HepG2 (cell line): ENCODE measurements at regions not wholly inside any gene's neighbourhood (a gene's known extent, or its start where the extent isn't known, plus 50 kb on each side); places are given as distances from the start of the nearest gene placed in this dataset.

Experiments used
- ATAC-seq: fragments of 200-7000 bp; cut with Tn5 transposase; 3 replicates; pipeline ENCODE4 v1.9.1; 2020; ENCODE audit warnings: mild to moderate bottlenecking, moderate library complexity
- BruUV-seq: library from RNA; stranded (reverse); fragments of 400-500 nt; replicated peaks from 2 replicates; lab custom pipeline; 2021; lab: Mats Ljungman, UMichigan
- CTCF ChIA-PET: fragments of 300-600 bp; formaldehyde crosslinking; extraction: SDS; loops from one replicate; lab custom pipeline; 2021; ENCODE audit warnings: low total read pairs, inconsistent platforms, low intra/inter-chr PET ratio; lab: Yijun Ruan, JAX
- POLR2A ChIA-PET: fragments of 350-600 bp; sonication (Branson Sonifier 250); formaldehyde crosslinking; loops from one replicate; lab custom pipeline; 2020; ENCODE audit warnings: antibody characterized with exemption, inconsistent platforms; lab: Yijun Ruan, JAX
- DNase-seq: peaks from one replicate; pipeline ENCODE4 v3.0.0-alpha.2; 2015; ENCODE audit warnings: low spot score
- FAIRE-seq: peaks from 3 replicates; lab custom pipeline; 2011; peaks lifted over from hg19 to GRCh38; lab: Jason Lieb, UNC
- H2AFZ ChIP-seq: one replicate; pipeline ENCODE4 v1.6.1; 2011; ENCODE audit warnings: low read length, inconsistent platforms
- H3K27ac ChIP-seq: fragments of 300-600 bp; 3 replicates; pipeline ENCODE4 v1.8.0; 2011; ENCODE audit warnings: mixed run types, mild to moderate bottlenecking, mixed read lengths, low read length, inconsistent platforms; ENCODE audit not compliant: insufficient read depth; ENCODE audit errors: extremely low read length
- H3K27me3 ChIP-seq, 2 experiments: fragments of 200-600 bp in 1 of 2; 2 replicates in 1 of 2; 3 replicates in 1 of 2; pipeline versions ENCODE4 v1.6.0 to v1.8.0; 2011; ENCODE audit warnings: low read length in 2 of 2, mild to moderate bottlenecking in 2 of 2, moderate library complexity in 2 of 2, inconsistent platforms in 1 of 2; ENCODE audit not compliant: insufficient read depth in 2 of 2, control insufficient read depth in 1 of 2
- H3K36me3 ChIP-seq, 2 experiments: fragments of 200-600 bp in 1 of 2; replicated peaks in 1 of 2; 2 replicates in 1 of 2; 3 replicates in 1 of 2; pipeline versions ENCODE4 v1.5.1 to v1.8.0; 2011; ENCODE audit warnings: low read length in 2 of 2, inconsistent platforms in 1 of 2; ENCODE audit not compliant: insufficient read depth in 2 of 2, control insufficient read depth in 1 of 2
- H3K4me1 ChIP-seq: 2 replicates; pipeline ENCODE4 v1.5.1; 2012; ENCODE audit warnings: low read length, inconsistent platforms; ENCODE audit not compliant: insufficient read depth
- H3K4me2 ChIP-seq: 2 replicates; pipeline ENCODE4 v1.6.0; 2011; ENCODE audit warnings: low read depth, low read length, inconsistent platforms
- H3K4me3 ChIP-seq, 3 experiments: fragments of 200-600 bp in 1 of 3; sonication (generic), shearing (Covaris generic) in 1 of 3; replicated peaks in 1 of 3; 2 replicates each; pipeline ENCODE4 v1.5.1; 2011 to 2016; ENCODE audit warnings: low read length in 3 of 3, inconsistent platforms in 2 of 3, low read depth in 2 of 3, mild to moderate bottlenecking in 2 of 3, control low read depth in 1 of 3, mixed read lengths in 1 of 3; ENCODE audit not compliant: insufficient read depth in 1 of 3
- H3K79me2 ChIP-seq: one replicate; pipeline ENCODE4 v1.6.1; 2011; ENCODE audit warnings: low read length, inconsistent platforms; ENCODE audit not compliant: insufficient read depth
- H3K9ac ChIP-seq: 2 replicates; pipeline ENCODE4 v1.6.0; 2011; ENCODE audit warnings: mild to moderate bottlenecking, low read depth, low read length, inconsistent platforms; ENCODE audit not compliant: insufficient read depth
- H3K9me3 ChIP-seq: 2 replicates; pipeline ENCODE4 v1.5.1; 2012; ENCODE audit warnings: mild to moderate bottlenecking, low read length
- H4K20me1 ChIP-seq: 2 replicates; pipeline ENCODE4 v1.6.0; 2011; ENCODE audit warnings: inconsistent platforms, mild to moderate bottlenecking, low read length, moderate library complexity; ENCODE audit not compliant: insufficient read depth
- EZH2 ChIP-seq: conservative IDR thresholded peaks from 2 replicates; pipeline ENCODE4 v1.6.1; 2012; ENCODE audit warnings: mild to moderate bottlenecking, low read depth, low read length, moderate library complexity
- POLR2G ChIP-seq: fragments of 200-400 bp; formaldehyde crosslinking; IDR thresholded peaks from 2 replicates; pipeline ENCODE4 v1.6.1; 2018; ENCODE audit warnings: mild to moderate bottlenecking, low read depth, low read length, moderate library complexity
- ZNF598 ChIP-seq: sonication (generic); formaldehyde crosslinking; IDR thresholded peaks from 2 replicates; pipeline ENCODE4 v1.5.1; 2020; ENCODE audit warnings: mild to moderate bottlenecking, missing genetic modification reagents, borderline replicate concordance
- ZNF644 ChIP-seq: IDR thresholded peaks from 2 replicates; pipeline ENCODE4 v1.6.1; 2016; ENCODE audit warnings: low read depth
- WGBS: methylation state at CpG from one replicate; pipeline ENCODE4 v1.1.6; 2017; ENCODE audit warnings: low lambda C conversion rate; 5-methylcytosine and 5-hydroxymethylcytosine counted together
- in situ Hi-C: cut with HindIII; loops from 2 replicates; pipeline ENCODE4 v1.10.0; 2017; ENCODE audit warnings: low pct_unique_long_range_greater_than_20kb; ENCODE audit not compliant: extremely low pct_ligation_motif_present
- intact Hi-C: fragments of 100-400 bp; cut with micrococcal nuclease; formaldehyde crosslinking; loops from one replicate; pipeline ENCODE4 v1.10.0; 2022; ENCODE audit not compliant: unreplicated experiment

DNA sequence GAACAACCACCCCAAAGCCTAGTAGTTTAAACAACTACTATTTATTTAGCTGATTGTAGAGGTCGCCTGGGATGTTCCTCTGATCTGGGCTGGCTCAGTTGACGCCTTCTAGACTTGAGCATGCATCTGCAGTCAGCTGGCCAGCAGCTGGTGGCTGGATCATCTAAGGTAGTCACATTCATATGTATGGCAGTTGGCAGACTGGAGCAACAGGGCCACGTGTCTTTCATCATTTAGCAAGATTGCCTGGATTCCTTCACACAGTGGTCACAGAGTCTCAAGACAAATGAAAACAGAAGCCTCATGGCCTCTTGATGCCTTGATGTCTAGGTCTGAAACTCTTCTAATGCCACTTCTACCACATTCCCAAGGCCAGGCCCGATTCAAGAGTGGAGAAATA, 220.6 kb upstream of the S100G start:
- TF ChIP-seq POLR2G = no peak
- TF ChIP-seq ZNF598 (CRISPR knock-in tag) = no peak
- no peak overlapping the region for H3K4me3 ChIP-seq
- ChIA-PET CTCF (no interaction called here), POLR2A (no interaction called here)
- no peaks in the 10 kb centered on the region for H4K20me1 ChIP-seq
- FAIRE-seq (no peak), ATAC-seq (no peak), DNase-seq (no peak)
- no peak overlapping the region for H2AFZ ChIP-seq
- BruUV-seq = no TSS peak
- H3K4me2 ChIP-seq = no peak overlapping the region
- H3K79me2 ChIP-seq = no peaks in the 10 kb centered on the region
- H3K9ac ChIP-seq = no peak overlapping the region
- no peaks in the 10 kb centered on the region for H3K36me3 ChIP-seq
- no CpG with 5 or more reads among the region's 4 CpGs for WGBS
- H3K27ac ChIP-seq = no peak overlapping the region
- intact Hi-C loops (no loop called here), in situ Hi-C loops (no loop called here)
- H3K9me3 ChIP-seq = no peaks in the 10 kb centered on the region
- H3K4me1 ChIP-seq = no peaks in the 10 kb centered on the region
- H3K27me3 ChIP-seq = no peaks in the 10 kb centered on the region

GRCh38 chrX:16431266-16431665, 218.7 kb upstream of the S100G start:
- Histone ChIP-seq H2AFZ (no peak overlapping the region), H3K36me3 (no peaks in the 10 kb centered on the region), H3K9me3 (no peaks in the 10 kb centered on the region), H4K20me1 (no peaks in the 10 kb centered on the region), H3K27me3 (no peaks in the 10 kb centered on the region), H3K4me3 (no peak overlapping the region), H3K4me1 (no peaks in the 10 kb centered on the region), H3K27ac (no peak overlapping the region), H3K9ac (no peak overlapping the region), H3K79me2 (no peaks in the 10 kb centered on the region), H3K4me2 (no peak overlapping the region)
- ChIA-PET CTCF (no interaction called here), POLR2A (no interaction called here)
- 95% methylated on average over 1 of the region's 1 CpG for WGBS
- BruUV-seq = no TSS peak
- DNase-seq = no peak
- intact Hi-C loops = no loop called here
- in situ Hi-C loops = no loop called here
- FAIRE-seq = no peak
- ATAC-seq = no peak
- no peak for TF ChIP-seq EZH2
- no peak for TF ChIP-seq ZNF644
